ENCODE measurements at regions not wholly inside any gene's neighbourhood (a gene's known extent, or its start where the extent isn't known, plus 50 kb on each side); places are given as distances from the start of the nearest gene placed in this dataset.
"Not testable (repeated sequence)": the region's sequence is repeated elsewhere in the genome, so short reads cannot be mapped to it uniquely, and the experiment has no call there.

DNA sequence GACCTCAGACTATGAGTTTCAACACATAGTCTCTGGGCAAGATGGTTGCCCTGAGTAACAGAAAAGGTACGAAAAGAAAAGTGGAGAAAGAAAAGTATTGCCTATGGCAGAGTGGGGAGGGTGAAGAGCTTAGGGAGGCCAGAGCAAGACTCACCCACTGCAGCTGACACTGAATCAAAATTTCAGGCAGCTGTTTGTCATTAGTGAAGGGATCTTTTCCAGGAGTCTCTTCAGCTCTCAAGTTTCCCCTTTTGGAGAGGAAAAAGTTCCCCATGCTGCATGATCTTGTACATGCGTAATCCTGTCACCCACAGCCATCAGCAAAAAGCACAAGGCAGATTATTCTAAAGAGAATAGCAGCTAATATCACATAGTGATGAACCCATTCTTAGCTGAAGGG is 616.9 kb upstream of the GBE1 start:
- DNase-seq (ENCODE audit: low read depth, low spot score), result no peak
- no peak overlapping the region for H3K4me3 ChIP-seq (ENCODE audit: low read length)

DNA sequence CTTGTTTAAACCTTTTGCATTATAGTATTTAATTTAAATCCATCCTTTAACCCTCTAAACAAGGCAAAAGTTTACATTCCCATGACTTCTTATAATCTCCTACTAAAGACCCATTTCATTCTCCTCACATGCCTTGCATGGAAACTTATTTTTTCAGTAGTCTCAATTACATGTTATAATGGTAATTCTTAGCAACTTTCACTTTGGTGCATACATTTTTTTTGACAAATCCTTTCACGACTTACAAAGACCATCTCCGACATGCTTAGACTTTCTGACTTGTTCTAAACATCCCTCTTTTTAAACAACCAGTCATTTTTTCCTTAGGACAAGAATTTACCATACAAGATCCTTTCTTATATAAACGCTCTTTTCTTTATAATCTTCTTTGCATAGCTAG is 615.4 kb upstream of the GBE1 start:
- DNase-seq (ENCODE audit: low read depth, low spot score), result peak; percentile 32
- no peak overlapping the region for H3K4me3 ChIP-seq (ENCODE audit: low read length)

DNA sequence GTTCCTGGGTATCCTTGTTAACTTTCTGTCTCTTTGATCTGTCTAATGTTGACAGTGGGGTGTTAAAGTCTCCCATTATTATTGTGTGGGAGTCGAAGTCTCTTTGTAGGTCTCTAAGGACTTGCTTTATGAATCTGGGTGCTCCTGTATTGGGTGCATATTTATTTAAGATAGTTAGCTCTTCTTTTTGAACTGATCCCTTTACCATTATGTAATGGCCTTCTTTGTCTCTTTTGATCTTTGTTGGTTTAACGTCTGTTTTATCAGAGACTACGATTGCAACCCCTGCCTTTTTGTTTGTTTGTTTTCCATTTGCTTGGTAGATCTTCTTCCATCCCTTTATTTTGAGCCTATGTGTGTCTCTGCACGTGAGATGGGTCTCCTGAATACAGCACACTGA is 612.4 kb upstream of the GBE1 start:
- not testable (repeated sequence) for H3K4me3 ChIP-seq (ENCODE audit: low read length); DNase-seq (ENCODE audit: low read depth, low spot score)

DNA sequence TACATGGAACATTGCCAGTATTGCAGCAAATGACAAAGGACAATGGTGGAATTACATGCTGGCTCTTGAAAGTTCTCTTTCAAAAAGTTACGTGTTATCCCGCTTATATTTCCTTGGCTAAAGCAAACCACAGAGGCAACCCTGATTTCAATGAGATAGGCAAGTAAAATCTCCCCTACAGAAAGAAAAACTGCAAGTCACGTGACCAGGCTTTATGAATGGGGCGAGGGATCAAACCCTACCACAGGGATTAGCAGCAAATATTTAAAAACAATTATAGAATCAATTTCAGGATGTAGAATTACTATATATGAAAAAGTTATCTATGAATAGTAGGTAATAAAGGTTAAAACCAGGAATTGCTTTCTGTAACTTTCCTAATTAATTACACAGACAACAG is 603.4 kb upstream of the GBE1 start:
- no peak overlapping the region for H3K4me3 ChIP-seq (ENCODE audit: low read length)
- no peak for DNase-seq (ENCODE audit: low read depth, low spot score)

GRCh38 chr3:82363131-82363530 is 601.7 kb upstream of the GBE1 start:
- H3K4me3 ChIP-seq (ENCODE audit: low read length), result no peak overlapping the region
- DNase-seq (ENCODE audit: low read depth, low spot score), result no peak

GRCh38 chr3:82355228-82355627 is 593.8 kb upstream of the GBE1 start:
- no peak overlapping the region for H3K4me3 ChIP-seq (ENCODE audit: low read length)
- no peak for DNase-seq (ENCODE audit: low read depth, low spot score)

GRCh38 chr3:82354228-82354627 is 592.8 kb upstream of the GBE1 start:
- DNase-seq (ENCODE audit: low read depth, low spot score), result no peak
- no peak overlapping the region for H3K4me3 ChIP-seq (ENCODE audit: low read length)

GRCh38 chr3:82353306-82354171 is 592.1 kb upstream of the GBE1 start:
- DNase-seq (ENCODE audit: low read depth, low spot score), result no peak
- no peak overlapping the region for H3K4me3 ChIP-seq (ENCODE audit: low read length)

DNA sequence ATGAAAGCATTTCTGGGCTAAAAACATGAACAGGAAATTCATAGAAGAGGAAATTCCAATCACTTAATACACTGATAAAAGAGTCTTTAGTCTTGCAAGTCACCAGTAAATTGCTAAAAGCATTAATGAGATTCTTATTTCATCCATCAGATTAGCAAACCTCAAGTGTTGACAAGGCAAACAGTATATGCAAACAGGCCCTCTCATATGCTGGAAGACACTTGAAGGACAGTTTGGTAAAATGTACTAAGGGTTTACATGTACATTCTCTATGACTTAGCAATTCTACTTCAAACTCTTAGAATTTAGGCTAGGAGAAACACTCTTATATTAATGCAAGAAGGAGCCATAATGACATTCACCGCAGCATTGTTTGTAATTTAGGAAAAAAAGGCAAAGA is 586.1 kb upstream of the GBE1 start:
- no peak overlapping the region for H3K4me3 ChIP-seq (ENCODE audit: low read length)
- no peak for DNase-seq (ENCODE audit: low read depth, low spot score)

DNA sequence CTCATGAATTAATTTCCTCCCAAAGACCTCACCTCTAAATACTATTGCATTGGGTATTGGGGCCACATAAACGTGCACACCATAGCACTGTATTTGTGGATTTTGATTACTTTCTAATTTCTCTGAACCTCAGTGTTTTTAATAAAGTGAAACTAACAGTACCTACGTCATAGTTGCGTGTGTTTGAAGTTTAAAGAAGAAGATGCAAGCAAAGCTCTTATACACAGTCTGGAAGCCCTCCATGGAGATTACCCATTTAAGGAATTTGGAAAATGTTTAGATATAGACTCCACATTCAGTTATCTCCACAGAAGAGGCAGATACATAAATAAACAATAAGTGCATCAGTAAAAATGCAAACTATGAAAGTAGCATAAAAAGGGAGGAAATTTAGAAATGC is 581.1 kb upstream of the GBE1 start:
- no peak for DNase-seq (ENCODE audit: low read depth, low spot score)
- H3K4me3 ChIP-seq (ENCODE audit: low read length), result no peak overlapping the region

- no peak overlapping the region for H3K4me3 ChIP-seq (ENCODE audit: low read length)
- DNase-seq (ENCODE audit: low read depth, low spot score), result no peak
Observed at GRCh38 chr3:82329300-82329699, 567.9 kb upstream of the GBE1 start.

- DNase-seq (ENCODE audit: low read depth, low spot score), result no peak
- H3K4me3 ChIP-seq (ENCODE audit: low read length), result no peak overlapping the region
Observed at GRCh38 chr3:82311901-82312300, 550.5 kb upstream of the GBE1 start.

- DNase-seq (ENCODE audit: low read depth, low spot score), result no peak
- H3K4me3 ChIP-seq (ENCODE audit: low read length), result no peak overlapping the region
Observed at GRCh38 chr3:82308755-82309154, 547.3 kb upstream of the GBE1 start.

- no peak overlapping the region for H3K4me3 ChIP-seq (ENCODE audit: low read length)
- no peak for DNase-seq (ENCODE audit: low read depth, low spot score)
Observed at GRCh38 chr3:82306189-82306588, 544.7 kb upstream of the GBE1 start.

GRCh38 chr3:82294609-82295008 is 533.2 kb upstream of the GBE1 start:
- no peak overlapping the region for H3K4me3 ChIP-seq (ENCODE audit: low read length)
- DNase-seq (ENCODE audit: low read depth, low spot score), result no peak

- no peak for DNase-seq (ENCODE audit: low read depth, low spot score)
- no peak overlapping the region for H3K4me3 ChIP-seq (ENCODE audit: low read length)
Observed at GRCh38 chr3:82293867-82294266, 532.4 kb upstream of the GBE1 start.

DNA sequence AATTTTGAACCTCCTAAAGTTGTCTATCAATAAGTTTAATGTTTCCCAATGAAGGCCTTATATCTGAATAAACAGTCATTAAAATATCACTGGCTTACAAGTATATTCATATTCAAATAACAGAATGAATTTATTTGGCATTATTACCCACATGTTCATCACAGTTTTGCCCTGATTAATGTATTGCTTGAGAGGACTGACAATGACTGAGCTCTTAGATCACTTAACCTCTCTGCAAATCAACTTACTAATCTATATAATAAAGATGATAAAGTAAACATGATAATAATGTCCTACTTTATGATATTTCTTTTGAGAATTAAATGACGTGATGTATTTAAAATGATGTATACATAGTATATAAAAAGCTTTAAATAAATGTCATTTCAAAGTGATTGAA is 532.0 kb upstream of the GBE1 start:
- DNase-seq (ENCODE audit: low read depth, low spot score), result no peak
- no peak overlapping the region for H3K4me3 ChIP-seq (ENCODE audit: low read length)

DNA sequence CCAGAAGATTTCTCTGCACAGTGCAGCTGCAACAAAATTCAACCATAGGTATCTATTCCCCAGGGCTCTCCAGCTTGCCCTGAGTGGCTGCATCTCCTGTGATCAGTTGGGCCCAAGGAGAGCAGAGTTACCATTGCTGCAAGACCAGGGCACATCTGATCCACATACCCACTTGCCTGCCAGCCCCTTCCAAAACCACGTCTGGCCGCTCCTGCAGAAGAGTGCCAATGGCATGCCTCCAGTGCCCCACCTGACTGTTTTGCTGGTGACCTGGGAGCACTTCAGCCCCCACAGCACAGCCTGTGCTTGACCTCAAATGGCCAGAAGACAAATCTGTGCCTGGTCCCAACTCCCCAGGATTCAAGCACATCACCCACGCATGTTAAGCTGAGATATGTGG is 526.1 kb upstream of the GBE1 start:
- H3K4me3 ChIP-seq (ENCODE audit: low read length), result no peak overlapping the region
- DNase-seq (ENCODE audit: low read depth, low spot score), result no peak

DNA sequence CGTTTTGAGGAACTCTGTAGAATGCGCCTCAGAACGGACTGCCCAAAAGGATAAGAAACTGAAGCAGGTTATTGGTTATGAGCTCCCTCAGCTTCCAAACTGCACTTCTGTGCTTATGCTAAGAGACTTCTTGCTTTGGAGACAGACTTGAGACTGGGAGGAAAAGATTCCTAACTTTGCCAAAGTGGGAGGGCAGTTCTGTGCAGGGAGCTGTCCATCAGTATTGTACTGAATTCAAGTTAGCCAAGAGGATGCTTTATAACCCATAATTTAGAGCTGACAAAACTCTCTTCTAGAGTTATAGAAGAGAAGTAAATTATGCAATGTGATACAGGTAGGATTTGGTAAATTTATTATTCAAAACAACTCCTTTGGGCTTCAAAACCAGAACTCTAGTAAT is 519.8 kb upstream of the GBE1 start:
- H3K4me3 ChIP-seq (ENCODE audit: low read length), result no peak overlapping the region
- DNase-seq (ENCODE audit: low read depth, low spot score), result no peak

DNA sequence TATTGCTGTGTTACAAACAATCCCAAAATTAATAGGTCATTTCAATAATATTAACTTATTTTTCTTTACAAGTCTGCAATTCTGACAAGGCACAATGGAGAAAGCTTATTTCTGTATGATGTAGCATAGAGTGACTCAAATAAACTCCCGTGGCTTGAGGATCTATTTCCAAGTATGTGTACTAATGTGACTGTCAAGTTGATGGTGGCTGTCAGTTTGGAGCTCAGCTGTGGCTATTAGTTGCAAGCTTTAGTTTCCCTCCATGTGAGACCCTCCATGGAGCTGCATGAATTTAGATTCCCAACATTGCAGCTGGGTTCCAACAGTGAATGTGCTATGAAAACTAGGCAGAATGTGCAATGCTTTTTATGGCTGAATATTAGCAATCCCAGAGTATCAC is 515.5 kb upstream of the GBE1 start:
- no peak overlapping the region for H3K4me3 ChIP-seq (ENCODE audit: low read length)

DNA sequence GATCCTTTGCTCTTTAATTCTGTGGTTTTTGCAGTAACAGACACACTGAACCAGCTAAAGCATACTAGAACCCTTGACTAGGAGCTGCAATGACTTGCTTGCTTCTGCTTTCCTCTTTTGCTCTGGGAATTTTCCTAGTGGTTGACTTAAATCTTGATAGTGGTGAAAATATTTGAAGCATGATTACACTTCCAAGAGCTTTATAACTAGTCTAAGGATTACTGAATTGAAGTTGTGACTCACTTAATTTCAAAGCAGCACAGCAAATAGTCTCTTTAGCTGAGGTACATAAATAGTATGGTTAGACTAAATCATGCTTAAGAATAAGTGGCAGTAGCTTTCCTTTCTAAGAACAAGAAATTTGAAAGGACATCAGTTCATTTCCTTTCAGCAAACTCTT is 513.5 kb upstream of the GBE1 start:
- no peak for DNase-seq (ENCODE audit: low read depth, low spot score)

More for the DNA sequence above, 515.5 kb upstream of the GBE1 start:
- DNase-seq (ENCODE audit: low read depth, low spot score), result no peak

More for the DNA sequence above, 513.5 kb upstream of the GBE1 start:
- no peak overlapping the region for H3K4me3 ChIP-seq (ENCODE audit: low read length)
